Eye (tissue), 1 donor: ENCODE measurements at regions not wholly inside any gene's neighbourhood (a gene's known extent, or its start where the extent isn't known, plus 50 kb on each side); places are given as distances from the start of the nearest gene placed in this dataset.

ENCODE experiments used
- DNase-seq: peaks from one replicate; pipeline ENCODE4 v3.0.0-alpha.2; 2015

GRCh38 chr20:48261398-48261910 lies 476.2 kb upstream of the SULF2 start:
- no peak for DNase-seq

GRCh38 chr20:48260129-48260756 lies 475.0 kb upstream of the SULF2 start:
- DNase-seq = no peak

GRCh38 chr20:48259456-48259855 lies 474.2 kb upstream of the SULF2 start:
- no peak for DNase-seq

GRCh38 chr20:48257833-48258232 lies 472.6 kb upstream of the SULF2 start:
- DNase-seq = no peak

GRCh38 chr20:48247961-48248360 lies 462.7 kb upstream of the SULF2 start:
- DNase-seq = no peak

GRCh38 chr20:48246061-48246790 lies 460.9 kb upstream of the SULF2 start:
- DNase-seq = no peak

GRCh38 chr20:48242623-48243022 lies 457.3 kb upstream of the SULF2 start:
- DNase-seq = no peak

GRCh38 chr20:48241482-48241881 lies 456.2 kb upstream of the SULF2 start:
- no peak for DNase-seq

- no peak for DNase-seq
Measured at GRCh38 chr20:48238781-48239180, 453.5 kb upstream of the SULF2 start.

- DNase-seq = no peak
Measured at GRCh38 chr20:48238326-48238725, 453.0 kb upstream of the SULF2 start.

- DNase-seq = no peak
Measured at GRCh38 chr20:48236000-48236970, 451.0 kb upstream of the SULF2 start.

GRCh38 chr20:48234951-48235350 lies 449.7 kb upstream of the SULF2 start:
- DNase-seq = no peak

GRCh38 chr20:48231253-48231930 lies 446.1 kb upstream of the SULF2 start:
- no peak for DNase-seq

GRCh38 chr20:48230216-48230615 lies 444.9 kb upstream of the SULF2 start:
- no peak for DNase-seq

- no peak for DNase-seq
Measured at GRCh38 chr20:48227381-48227780, 442.1 kb upstream of the SULF2 start.

GRCh38 chr20:48226642-48227041 lies 441.4 kb upstream of the SULF2 start:
- DNase-seq = no peak

GRCh38 chr20:48224533-48225050 lies 439.3 kb upstream of the SULF2 start:
- no peak for DNase-seq

- no peak for DNase-seq
Measured at GRCh38 chr20:48223715-48224114, 438.4 kb upstream of the SULF2 start.

GRCh38 chr20:48222595-48223180 lies 437.4 kb upstream of the SULF2 start:
- DNase-seq = no peak

GRCh38 chr20:48220033-48220633 lies 434.9 kb upstream of the SULF2 start:
- DNase-seq = no peak

GRCh38 chr20:48219306-48219705 lies 434.0 kb upstream of the SULF2 start:
- no peak for DNase-seq

GRCh38 chr20:48217190-48217589 lies 431.9 kb upstream of the SULF2 start:
- no peak for DNase-seq
